ENCODE measurements at regions not wholly inside any gene's neighbourhood (a gene's known extent, or its start where the extent isn't known, plus 50 kb on each side); places are given as distances from the start of the nearest gene placed in this dataset.
A peak's percentile ranks its signal among the peaks of the same experiment; 100 is the strongest.

DNA sequence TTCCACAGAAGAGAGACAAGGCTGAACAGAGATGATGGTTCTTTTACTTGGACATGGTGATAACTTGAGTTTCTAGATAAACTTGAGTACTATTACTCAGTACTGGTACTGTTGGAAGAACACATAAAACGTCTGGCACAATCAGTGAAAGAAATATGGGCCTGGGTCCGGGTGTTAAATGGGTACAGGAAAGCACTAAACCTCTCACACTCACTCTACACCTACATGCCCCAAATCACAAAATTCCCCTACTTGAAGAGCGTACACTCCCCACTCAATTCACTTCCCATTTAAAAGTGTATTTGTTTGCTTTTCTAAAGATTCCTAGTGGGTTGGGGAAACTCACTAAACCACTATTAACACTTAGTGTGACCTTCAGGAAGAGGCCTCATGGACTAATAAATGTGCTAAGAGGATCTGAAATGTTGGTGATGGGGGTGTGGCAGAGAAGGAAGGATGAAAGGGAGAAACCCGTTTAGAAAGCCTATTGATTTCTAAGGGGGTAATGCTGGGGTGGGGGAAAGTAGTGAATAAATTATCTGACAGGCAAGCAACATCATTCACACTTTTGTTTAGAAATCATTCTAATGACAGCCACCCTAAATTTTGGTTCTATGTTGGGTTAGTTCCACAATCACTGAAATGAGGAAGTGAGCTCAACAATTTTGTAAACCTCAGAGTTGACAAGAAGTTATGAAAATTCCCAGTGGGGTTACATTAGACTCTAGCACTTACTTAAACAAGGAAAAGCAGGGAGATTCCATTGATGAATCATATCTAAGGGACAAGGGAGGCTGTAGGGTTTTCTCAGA lies 222.6 kb upstream of the MARCKS start:
- no peaks in the 10 kb centered on the region for H3K9me3 Mint-ChIP-seq
- peaks cover 52% of the 10 kb centered on the region for H3K4me1 Mint-ChIP-seq (ENCODE audit: low read depth)
- no peak overlapping the region for H3K4me3 Mint-ChIP-seq

DNA sequence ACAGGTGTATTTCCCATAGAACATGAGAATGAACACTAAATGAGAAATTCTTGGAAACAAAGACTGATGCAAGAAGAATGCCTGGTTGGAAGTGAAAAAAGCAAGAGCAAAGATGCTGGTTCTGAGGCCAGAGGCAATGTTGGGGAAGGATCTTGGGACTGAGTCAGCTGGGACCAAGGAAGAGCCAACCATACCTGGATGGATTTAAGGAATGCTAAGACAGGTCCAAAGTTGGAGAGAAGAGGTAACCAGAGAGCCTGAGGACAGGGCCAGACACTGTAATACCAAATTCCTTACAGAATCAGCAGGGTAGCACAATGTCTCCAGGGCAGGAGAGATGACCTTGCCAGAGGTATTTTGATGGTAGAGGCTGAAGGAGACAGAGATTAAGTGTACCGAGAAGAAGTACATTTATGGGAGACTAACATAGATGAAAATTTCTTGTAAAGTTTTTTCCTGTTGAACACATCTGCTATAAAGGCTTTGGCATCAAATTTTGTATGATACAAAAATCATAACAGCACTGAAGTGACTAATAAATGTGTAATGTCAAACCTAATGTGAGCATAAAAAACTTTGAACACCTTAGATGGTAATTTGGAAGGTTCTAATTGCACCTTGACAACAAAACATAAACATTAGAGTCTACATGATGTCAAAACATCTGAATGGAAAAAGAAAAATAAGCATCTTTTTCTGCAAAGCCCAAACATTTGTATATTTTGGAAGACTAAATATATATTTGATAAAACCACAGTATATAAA lies 221.7 kb upstream of the MARCKS start:
- H3K4me3 Mint-ChIP-seq = no peak overlapping the region
- peak overlapping the region; percentile 1; the same call in 1 of the 2 replicates for H3K27ac Mint-ChIP-seq
- TF ChIP-seq, protein P1, sequence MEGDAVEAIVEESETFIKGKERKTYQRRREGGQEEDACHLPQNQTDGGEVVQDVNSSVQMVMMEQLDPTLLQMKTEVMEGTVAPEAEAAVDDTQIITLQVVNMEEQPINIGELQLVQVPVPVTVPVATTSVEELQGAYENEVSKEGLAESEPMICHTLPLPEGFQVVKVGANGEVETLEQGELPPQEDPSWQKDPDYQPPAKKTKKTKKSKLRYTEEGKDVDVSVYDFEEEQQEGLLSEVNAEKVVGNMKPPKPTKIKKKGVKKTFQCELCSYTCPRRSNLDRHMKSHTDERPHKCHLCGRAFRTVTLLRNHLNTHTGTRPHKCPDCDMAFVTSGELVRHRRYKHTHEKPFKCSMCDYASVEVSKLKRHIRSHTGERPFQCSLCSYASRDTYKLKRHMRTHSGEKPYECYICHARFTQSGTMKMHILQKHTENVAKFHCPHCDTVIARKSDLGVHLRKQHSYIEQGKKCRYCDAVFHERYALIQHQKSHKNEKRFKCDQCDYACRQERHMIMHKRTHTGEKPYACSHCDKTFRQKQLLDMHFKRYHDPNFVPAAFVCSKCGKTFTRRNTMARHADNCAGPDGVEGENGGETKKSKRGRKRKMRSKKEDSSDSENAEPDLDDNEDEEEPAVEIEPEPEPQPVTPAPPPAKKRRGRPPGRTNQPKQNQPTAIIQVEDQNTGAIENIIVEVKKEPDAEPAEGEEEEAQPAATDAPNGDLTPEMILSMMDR (IDR thresholded peaks at IDR 0.05) = no peak

More for the DNA sequence above, 222.6 kb upstream of the MARCKS start:
- TF ChIP-seq, protein P1 (IDR thresholded peaks at IDR 0.05) = no peak
- peak; percentile 13 for DNase-seq
- H3K36me3 Mint-ChIP-seq (ENCODE audit: low read depth) = no peaks in the 10 kb centered on the region
- H3K27ac Mint-ChIP-seq = no peak overlapping the region; the same call in 1 of the 2 replicates
- H3K27me3 Mint-ChIP-seq (ENCODE audit: insufficient read depth) = no peaks in the 10 kb centered on the region

DNA sequence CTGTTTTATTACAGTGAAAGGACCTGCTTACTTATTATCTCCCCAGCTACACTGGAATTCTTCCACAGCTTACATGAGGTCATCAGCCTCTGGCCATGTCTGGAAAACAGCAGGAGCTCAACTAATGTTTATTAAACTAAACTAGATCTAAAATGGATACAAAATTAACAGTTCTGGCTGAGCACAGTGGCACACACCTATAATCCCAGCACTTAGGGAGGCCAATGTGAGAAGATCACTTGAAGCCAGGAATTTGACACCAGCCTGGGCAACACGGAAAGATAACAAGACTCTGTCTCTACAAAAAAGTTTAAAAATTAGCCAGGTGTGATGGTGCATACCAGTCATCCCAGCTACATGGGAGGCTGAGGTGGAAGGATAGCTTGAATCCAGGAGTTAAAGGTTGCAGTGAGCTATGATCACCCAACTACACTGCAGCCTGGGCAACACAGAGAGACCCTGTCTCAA lies 220.8 kb upstream of the MARCKS start:
- H3K27ac Mint-ChIP-seq = no peak overlapping the region
- H3K4me1 Mint-ChIP-seq (ENCODE audit: low read depth) = peaks cover 43% of the 10 kb centered on the region
- TF ChIP-seq, protein P1 (IDR thresholded peaks at IDR 0.05) = no peak
- H3K36me3 Mint-ChIP-seq (ENCODE audit: low read depth) = no peaks in the 10 kb centered on the region
- H3K9me3 Mint-ChIP-seq = no peaks in the 10 kb centered on the region
- peak; percentile 22 for DNase-seq
- no peak overlapping the region for H3K4me3 Mint-ChIP-seq
- no peaks in the 10 kb centered on the region for H3K27me3 Mint-ChIP-seq (ENCODE audit: insufficient read depth)

More for the DNA sequence above, 221.7 kb upstream of the MARCKS start:
- H3K4me1 Mint-ChIP-seq (ENCODE audit: low read depth) = peaks cover 52% of the 10 kb centered on the region
- H3K27me3 Mint-ChIP-seq (ENCODE audit: insufficient read depth) = no peaks in the 10 kb centered on the region
- H3K36me3 Mint-ChIP-seq (ENCODE audit: low read depth) = no peaks in the 10 kb centered on the region
- no peak for DNase-seq
- H3K9me3 Mint-ChIP-seq = no peaks in the 10 kb centered on the region

DNA sequence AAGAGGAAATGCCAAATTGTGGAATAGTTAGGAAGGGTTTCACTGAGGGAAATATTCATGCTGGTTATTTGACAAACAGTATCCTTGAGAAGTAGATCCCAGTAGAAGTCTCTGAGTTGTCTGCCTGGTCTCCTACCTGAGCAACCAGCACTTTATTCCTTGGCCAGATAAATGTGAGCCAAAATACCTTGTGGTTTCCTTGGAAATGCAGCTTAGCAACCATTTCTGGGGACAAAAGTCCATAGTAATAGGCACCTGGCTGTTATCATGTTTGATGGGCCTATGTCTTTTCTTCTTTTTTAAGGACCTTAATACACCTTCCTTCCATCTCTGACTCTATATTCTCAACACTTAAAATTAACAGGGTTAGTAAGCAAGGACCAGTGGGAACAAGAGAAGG lies 217.1 kb upstream of the MARCKS start:
- no peak overlapping the region for H3K27ac Mint-ChIP-seq
- H3K36me3 Mint-ChIP-seq (ENCODE audit: low read depth) = no peaks in the 10 kb centered on the region
- H3K4me3 Mint-ChIP-seq = no peak overlapping the region
- peaks cover 3% of the 10 kb centered on the region; the same call in 1 of the 2 replicates for H3K27me3 Mint-ChIP-seq (ENCODE audit: insufficient read depth)
- TF ChIP-seq, protein P1 (IDR thresholded peaks at IDR 0.05) = no peak
- no peaks in the 10 kb centered on the region for H3K9me3 Mint-ChIP-seq
- peaks cover 42% of the 10 kb centered on the region for H3K4me1 Mint-ChIP-seq (ENCODE audit: low read depth)
- DNase-seq = no peak

DNA sequence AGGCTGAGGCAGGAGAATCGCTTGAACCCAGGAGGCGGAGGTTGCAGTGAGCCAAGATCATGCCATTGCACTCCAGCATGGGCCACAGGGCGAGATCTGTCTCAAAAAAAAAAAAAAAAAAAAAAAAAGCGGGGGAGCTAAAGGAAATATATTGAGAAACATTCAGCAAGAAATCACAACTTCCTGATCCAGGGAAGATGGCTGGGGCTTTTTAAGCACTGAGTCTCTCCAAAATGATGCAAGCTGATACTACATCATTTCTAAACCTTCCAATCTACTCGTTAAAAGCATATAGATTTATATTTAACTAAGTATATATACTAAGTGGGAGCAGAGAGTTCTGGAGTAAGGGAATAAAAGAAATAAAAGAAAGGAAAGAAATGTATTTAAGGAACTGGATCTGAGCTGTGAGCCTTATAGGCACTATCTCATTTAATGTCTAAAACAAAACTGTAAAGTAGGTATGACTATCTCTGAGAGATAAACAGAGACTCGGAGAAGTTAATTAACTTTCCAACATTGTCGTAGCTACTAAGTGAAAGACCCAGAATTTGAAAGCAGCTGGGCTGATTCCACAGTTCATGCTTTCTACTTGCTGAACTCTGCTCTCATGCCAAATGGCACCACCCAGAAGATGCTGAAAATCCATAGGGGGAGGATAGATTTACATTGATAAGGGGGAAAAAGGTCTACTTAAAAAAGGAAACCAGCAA lies 215.0 kb upstream of the MARCKS start:
- Mint-ChIP-seq H3K27ac (no peak overlapping the region), H3K36me3 (ENCODE audit: low read depth) (no peaks in the 10 kb centered on the region)

More for the DNA sequence above, 215.0 kb upstream of the MARCKS start:
- H3K9me3 Mint-ChIP-seq = no peaks in the 10 kb centered on the region
- peaks cover 41% of the 10 kb centered on the region for H3K4me1 Mint-ChIP-seq (ENCODE audit: low read depth)
- TF ChIP-seq, protein P1 (IDR thresholded peaks at IDR 0.05) = no peak
- H3K4me3 Mint-ChIP-seq = no peak overlapping the region
- peaks cover 3% of the 10 kb centered on the region; the same call in 1 of the 2 replicates for H3K27me3 Mint-ChIP-seq (ENCODE audit: insufficient read depth)
- DNase-seq = no peak

All from HFFc6 (cell line).